Skeletal muscle satellite cell (primary cell): ENCODE measurements at regions not wholly inside any gene's neighbourhood (a gene's known extent, or its start where the extent isn't known, plus 50 kb on each side); places are given as distances from the start of the nearest gene placed in this dataset.
"Not testable (repeated sequence)": the region's sequence is repeated elsewhere in the genome, so short reads cannot be mapped to it uniquely, and the experiment has no call there.

ENCODE experiments used
- H3K27me3 ChIP-seq: 2 replicates; pipeline ENCODE4 v1.7.0; 2013; ENCODE audit warnings: low read length; ENCODE audit not compliant: control insufficient read depth, insufficient read depth
- H3K36me3 ChIP-seq: 2 replicates; pipeline ENCODE4 v1.7.0; 2013; ENCODE audit warnings: mild to moderate bottlenecking, control low read depth, low read length; ENCODE audit not compliant: insufficient read depth
- H3K4me1 ChIP-seq: 2 replicates; pipeline ENCODE4 v1.7.0; 2013; ENCODE audit warnings: low read length; ENCODE audit not compliant: control insufficient read depth, insufficient read depth
- H3K4me2 ChIP-seq: 2 replicates; pipeline ENCODE4 v1.7.0; 2013; ENCODE audit warnings: mild to moderate bottlenecking, low read length
- H3K4me3 ChIP-seq: 2 replicates; pipeline ENCODE4 v1.7.0; 2013; ENCODE audit warnings: low read length
- H3K9ac ChIP-seq: 2 replicates; pipeline ENCODE4 v1.7.0; 2013; ENCODE audit warnings: mild to moderate bottlenecking, low read depth, low read length, moderate library complexity
- H3K9me3 ChIP-seq: replicated peaks from 2 replicates; pipeline ENCODE4 v1.7.0; 2013; ENCODE audit warnings: mild to moderate bottlenecking, control low read depth, low read length

DNA sequence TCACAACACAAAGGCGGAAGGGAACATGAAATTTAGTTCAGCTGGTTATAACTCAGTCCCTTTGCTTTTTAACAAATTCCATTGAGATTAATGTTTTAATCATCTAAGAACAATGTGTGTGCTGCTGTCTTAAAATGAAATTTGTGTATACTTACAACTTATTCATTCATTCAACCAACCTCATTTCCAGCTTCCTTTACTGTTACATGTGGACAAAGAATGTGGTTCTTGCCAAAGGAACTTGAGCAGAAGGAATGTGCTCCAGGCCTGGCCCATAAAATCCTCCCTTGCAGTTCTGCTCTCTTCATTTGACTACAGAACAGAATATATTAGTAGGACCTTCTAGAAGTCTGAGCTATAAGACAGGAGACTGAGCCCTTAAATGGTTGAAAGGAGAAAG, 176.8 kb upstream of the GLRA2 start:
- Histone ChIP-seq H3K9me3 (no peaks in the 10 kb centered on the region), H3K9ac (no peak overlapping the region), H3K36me3 (no peaks in the 10 kb centered on the region), H3K4me3 (no peak overlapping the region), H3K4me2 (no peak overlapping the region), H3K4me1 (peaks cover 8% of the 10 kb centered on the region), H3K27me3 (no peaks in the 10 kb centered on the region)

DNA sequence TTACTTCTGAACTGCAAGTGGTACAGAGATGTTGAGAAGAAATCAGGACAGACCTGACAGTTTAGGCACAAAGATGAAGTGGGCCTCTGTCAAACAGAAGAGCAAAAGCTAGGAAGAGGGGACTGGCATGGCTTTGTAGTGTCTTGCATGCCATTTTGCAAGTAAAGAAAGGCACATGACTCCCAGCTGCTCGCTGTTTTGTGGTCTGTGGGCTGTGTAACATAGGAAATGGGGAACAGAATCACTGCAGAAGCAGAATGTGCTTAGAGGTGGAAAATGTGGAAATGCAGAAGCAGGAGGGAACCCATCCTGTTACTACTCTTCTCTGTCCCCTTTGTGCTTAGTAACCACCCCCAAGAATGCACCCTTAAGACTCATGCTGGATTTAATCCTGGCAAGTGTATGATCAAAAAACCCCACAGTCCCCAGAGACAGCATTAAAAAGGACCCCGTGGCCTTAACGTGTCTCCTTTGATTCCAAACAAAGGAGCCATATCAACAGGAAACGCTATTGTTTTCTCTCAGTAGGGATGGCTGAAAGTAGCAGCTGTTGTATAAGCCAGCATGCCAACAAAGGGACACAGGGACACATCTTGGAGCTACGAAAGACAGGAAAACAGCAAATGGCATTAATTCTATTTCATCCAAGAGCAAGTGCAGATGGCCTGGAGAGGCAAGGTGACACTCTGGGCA, 177.6 kb upstream of the GLRA2 start:
- Histone ChIP-seq H3K4me3 (no peak overlapping the region), H3K27me3 (no peaks in the 10 kb centered on the region), H3K4me2 (no peak overlapping the region), H3K4me1 (peaks cover 7% of the 10 kb centered on the region), H3K9me3 (no peaks in the 10 kb centered on the region), H3K36me3 (no peaks in the 10 kb centered on the region), H3K9ac (no peak overlapping the region)

DNA sequence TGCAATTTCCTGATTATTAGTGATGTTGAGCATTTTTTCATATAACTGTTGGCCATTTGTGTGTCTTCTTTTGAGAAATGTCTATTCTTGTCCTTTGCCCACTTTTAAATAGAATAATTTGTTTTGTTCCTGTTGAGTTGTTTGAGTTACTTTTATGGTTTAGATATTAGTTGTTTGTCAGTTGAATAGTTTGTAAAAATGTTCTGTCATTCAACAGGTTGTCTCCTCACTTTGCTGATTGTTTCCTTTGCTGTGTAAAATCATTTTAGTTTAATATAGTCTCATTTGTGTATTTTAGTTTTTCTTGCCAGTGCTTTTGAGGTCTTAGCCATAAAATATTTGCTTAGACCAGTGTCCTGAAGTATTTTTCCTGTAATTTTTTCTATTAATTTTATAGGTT, 181.8 kb upstream of the GLRA2 start:
- no peak overlapping the region for H3K9ac ChIP-seq
- H3K4me2 ChIP-seq = no peak overlapping the region
- no peaks in the 10 kb centered on the region for H3K9me3 ChIP-seq
- no peaks in the 10 kb centered on the region for H3K36me3 ChIP-seq
- no peaks in the 10 kb centered on the region for H3K27me3 ChIP-seq
- no peak overlapping the region for H3K4me3 ChIP-seq
- H3K4me1 ChIP-seq = no peaks in the 10 kb centered on the region

DNA sequence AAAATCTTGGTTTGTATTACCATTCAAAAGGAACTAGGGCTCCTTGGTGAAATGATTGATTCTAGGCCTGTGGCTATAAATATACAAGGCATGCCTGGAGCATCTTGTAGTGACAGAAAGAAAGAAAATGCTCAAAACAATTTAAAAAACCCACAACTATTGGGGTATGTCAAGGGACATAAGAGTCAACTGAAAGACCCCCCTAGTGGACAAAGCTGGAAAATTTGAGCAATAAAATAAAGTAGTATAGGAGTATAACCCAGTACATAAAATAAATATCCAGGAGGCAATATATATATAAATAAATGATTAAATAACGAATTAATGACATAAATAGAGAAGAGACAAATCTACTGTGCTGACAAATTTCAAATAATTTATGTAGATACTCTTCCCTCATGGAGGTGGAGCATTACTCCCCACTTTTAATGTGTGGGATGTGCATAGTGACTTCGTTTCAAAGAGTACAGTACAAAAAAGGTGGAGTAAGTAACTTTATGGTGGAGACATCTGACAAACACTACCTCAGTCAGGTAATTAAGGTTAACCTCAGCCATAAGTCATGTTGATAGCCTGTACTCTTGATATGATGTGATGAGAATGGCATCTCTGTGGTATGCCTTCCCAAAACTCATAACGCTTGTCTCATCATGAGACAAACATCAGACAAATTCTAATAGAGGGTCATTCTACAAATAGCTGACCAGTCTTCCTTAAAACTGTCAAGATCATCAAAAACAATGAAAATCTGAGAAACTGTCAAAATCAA, 185.0 kb upstream of the GLRA2 start:
- H3K9ac ChIP-seq = no peak overlapping the region
- H3K4me2 ChIP-seq = no peak overlapping the region
- H3K9me3 ChIP-seq = no peaks in the 10 kb centered on the region
- no peaks in the 10 kb centered on the region for H3K4me1 ChIP-seq
- H3K27me3 ChIP-seq = no peaks in the 10 kb centered on the region
- no peak overlapping the region for H3K4me3 ChIP-seq
- no peaks in the 10 kb centered on the region for H3K36me3 ChIP-seq

DNA sequence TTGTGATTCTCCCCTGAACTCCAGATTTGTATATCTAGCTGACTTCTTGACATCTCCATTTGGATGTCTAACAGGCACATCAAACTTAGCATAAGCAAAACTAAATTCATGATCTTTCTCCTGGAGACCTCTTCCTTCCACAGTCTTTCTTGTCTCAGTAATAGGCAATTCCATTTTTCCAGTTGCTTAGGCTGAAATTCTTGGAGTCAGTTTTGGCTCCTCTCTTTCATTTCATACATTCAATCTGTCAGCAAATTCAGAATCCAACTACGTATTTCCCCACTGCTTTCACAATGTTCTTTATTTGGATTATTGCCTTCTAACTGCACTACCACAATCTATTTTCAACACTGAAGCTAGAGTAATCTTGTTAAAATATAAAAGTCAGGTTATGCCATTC, 219.9 kb upstream of the GLRA2 start:
- Histone ChIP-seq H3K4me3 (no peak overlapping the region), H3K27me3 (no peaks in the 10 kb centered on the region), H3K9me3 (no peaks in the 10 kb centered on the region), H3K36me3 (no peaks in the 10 kb centered on the region), H3K4me1 (no peaks in the 10 kb centered on the region), H3K4me2 (no peak overlapping the region), H3K9ac (no peak overlapping the region)

DNA sequence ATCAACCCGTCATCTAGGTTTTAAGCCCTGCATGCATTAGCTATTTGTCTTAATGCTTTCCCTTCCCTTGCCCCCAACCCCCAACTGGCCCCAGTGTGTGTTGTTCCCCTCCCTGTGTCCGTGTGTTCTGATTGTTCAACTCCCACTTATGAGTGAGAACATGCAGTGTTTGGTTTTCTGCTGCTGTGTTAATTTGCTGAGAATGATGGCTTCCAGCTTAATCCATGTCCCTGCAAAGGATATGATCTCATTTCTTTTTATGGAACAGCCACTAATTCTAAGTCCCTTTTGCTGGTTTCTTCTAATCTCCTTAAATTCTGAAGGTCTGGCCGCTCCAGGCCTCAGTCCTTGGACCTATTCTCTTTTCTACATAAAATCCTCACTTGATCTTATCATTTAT, 220.4 kb upstream of the GLRA2 start:
- not testable (repeated sequence) for H3K27me3 ChIP-seq, H3K4me3 ChIP-seq, H3K36me3 ChIP-seq, H3K9me3 ChIP-seq, H3K4me2 ChIP-seq, H3K4me1 ChIP-seq, H3K9ac ChIP-seq

DNA sequence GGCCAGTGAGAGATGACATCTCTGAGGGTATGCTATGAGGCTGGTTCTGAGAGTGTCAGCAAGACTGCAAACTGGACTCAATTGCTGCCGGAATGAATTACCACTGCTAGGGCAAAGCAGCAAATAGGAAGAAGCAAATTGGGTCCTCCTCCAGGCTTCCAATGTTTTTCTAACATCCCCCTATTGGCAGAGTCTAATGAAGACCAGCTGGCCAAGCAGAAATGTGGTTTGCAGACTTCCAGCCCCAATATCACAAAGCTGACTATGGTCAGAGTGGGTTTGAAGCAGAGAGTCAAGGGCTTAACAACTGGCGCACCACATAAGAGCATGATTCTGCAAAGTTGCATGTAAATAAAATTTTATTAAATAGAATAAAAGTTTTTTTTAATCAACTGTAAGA, 225.4 kb upstream of the GLRA2 start:
- no peaks in the 10 kb centered on the region for H3K27me3 ChIP-seq
- H3K4me1 ChIP-seq = no peaks in the 10 kb centered on the region
- no peaks in the 10 kb centered on the region for H3K36me3 ChIP-seq
- no peak overlapping the region for H3K9ac ChIP-seq
- H3K4me3 ChIP-seq = no peak overlapping the region
- no peak overlapping the region for H3K4me2 ChIP-seq
- no peaks in the 10 kb centered on the region for H3K9me3 ChIP-seq

DNA sequence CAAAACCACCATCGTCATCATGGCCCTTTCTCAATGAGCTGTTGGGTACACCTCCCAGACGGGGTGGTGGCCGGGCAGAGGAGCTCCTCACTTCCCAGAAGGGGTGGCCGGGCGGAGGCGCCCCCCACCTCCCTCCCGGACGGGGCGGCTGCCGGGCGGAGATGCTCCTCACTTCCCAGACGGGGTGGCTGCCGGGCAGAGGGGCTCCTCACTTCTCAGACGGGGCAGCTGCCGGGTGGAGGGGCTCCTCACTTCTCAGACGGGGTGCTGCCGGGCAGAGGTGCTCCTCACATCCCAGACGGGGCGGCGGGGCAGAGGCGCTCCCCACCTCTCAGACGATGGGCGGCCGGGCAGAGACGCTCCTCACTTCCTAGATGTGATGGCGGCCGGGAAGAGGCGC, 226.8 kb upstream of the GLRA2 start:
- H3K9me3 ChIP-seq, H3K4me2 ChIP-seq, H3K9ac ChIP-seq, H3K36me3 ChIP-seq, H3K4me3 ChIP-seq, H3K4me1 ChIP-seq, H3K27me3 ChIP-seq: not testable (repeated sequence)

DNA sequence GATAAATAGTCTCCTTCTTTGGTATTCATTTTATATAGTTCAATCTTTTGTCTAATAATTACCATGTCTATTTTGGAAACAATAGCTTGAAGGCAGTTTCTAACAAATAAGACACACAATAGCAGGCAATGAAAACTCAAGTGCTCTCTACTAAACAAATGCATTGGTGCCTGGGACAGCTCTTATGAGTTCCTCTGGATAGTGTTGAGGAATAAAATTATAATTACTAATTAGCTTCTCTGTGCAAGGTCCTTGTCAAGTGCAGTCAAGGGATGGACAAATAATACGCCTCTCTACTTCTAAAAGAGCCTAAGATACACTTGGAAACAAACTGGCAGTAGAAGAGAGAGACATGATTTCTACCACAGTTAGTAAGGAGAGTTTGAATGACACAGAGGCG, 229.0 kb upstream of the GLRA2 start:
- Histone ChIP-seq H3K4me3 (no peak overlapping the region), H3K27me3 (no peaks in the 10 kb centered on the region), H3K4me1 (no peaks in the 10 kb centered on the region), H3K9ac (no peak overlapping the region), H3K36me3 (no peaks in the 10 kb centered on the region), H3K9me3 (no peaks in the 10 kb centered on the region), H3K4me2 (no peak overlapping the region)

DNA sequence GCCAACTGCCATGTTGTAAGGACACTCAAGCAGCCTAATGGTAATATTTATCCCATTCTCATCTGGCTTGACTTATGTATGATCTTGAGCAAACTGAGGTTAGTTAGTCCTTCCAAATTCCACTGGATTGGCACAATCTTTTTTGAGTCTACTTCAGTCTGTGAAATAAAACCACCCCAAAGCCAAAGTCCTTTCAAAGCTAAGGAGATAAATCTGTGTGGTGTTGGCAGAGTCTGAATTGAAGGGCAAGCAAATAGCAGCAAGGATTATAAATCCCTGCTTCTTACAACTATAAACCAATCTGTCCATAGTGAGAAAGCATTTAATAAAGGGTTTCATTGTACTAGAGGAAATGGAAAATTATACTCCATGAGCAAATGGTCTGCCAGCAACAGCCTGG, 233.9 kb upstream of the GLRA2 start:
- H3K4me1 ChIP-seq = no peaks in the 10 kb centered on the region
- no peaks in the 10 kb centered on the region for H3K36me3 ChIP-seq
- H3K4me2 ChIP-seq = no peak overlapping the region
- no peaks in the 10 kb centered on the region for H3K9me3 ChIP-seq
- no peak overlapping the region for H3K9ac ChIP-seq
- H3K4me3 ChIP-seq = no peak overlapping the region
- no peaks in the 10 kb centered on the region for H3K27me3 ChIP-seq

DNA sequence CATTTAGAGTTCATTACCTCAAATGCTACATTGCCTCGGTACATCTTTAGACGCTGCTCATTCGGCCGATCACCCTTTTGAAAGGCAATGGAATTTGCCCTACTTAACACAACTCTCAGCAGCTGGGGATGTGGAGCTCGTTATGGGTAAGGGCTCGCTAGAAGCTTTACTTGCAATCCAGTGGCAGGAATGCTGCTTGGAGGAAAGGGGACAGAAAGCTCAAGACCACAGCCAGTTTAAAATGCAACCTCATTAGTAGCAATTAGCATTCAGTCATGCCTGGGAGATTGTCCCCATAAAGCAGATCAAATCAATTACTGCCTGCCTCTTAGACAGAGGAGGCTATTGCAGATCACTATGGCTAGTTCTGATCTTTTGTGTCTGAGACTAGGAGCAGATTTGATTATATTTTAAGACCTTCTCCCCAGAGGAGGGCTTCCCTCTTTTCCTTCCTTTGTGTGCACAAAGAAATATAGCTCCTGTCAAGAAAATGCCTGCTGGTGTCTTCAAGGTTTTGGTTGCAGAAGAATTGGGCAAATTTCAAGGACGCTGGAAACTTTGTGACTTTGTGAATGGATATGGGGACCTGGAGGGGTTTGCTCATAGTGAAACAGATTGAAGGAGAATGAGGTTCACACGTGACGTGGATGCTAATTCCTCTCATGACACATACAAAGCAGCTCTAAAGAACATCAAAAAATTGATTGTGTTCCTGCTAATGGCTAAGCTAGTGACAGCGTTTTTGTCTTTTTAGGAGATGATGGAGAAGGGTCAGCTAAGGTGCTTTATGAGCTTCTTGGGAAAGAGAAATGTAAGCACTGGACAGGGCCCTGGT, 237.5 kb upstream of the GLRA2 start:
- Histone ChIP-seq H3K4me2 (no peak overlapping the region), H3K4me1 (no peaks in the 10 kb centered on the region), H3K9ac (no peak overlapping the region), H3K4me3 (no peak overlapping the region), H3K9me3 (no peaks in the 10 kb centered on the region), H3K27me3 (no peaks in the 10 kb centered on the region), H3K36me3 (no peaks in the 10 kb centered on the region)
